ENCODE measurements at regions not wholly inside any gene's neighbourhood (a gene's known extent, or its start where the extent isn't known, plus 50 kb on each side); places are given as distances from the start of the nearest gene placed in this dataset.

DNA sequence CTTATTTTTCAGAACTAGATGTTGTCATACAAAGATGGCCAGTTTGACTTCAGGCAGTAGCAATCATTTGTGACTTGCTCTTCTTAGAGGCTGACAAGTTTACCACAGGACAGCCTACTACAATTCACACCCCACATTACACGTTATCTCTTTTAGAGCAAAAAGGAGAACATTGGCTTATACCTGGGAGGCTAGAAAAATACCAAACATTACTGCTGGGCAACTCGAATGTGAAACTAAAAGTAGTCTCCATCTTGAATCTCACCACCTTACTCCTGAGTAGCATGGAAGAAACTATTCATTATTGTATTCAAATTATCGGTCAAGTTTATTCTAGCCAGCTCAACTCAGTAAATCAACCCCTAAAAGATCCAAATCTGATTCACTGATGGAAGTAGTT, 90.7 kb upstream of the TMEM26 start:
- Histone ChIP-seq H3K36me3 (ENCODE audit: control insufficient read depth in 1 of 2, insufficient read depth in 2 of 2, low read length in 2 of 2) (no peaks in the 10 kb centered on the region), H3K4me1 (ENCODE audit: control insufficient read depth in 1 of 2, insufficient read depth in 2 of 2, low read length in 2 of 2) (no peaks in the 10 kb centered on the region), H3K9me3 (ENCODE audit: control insufficient read depth in 1 of 2, insufficient read depth in 1 of 2, low read depth in 1 of 2, low read length in 2 of 2) (no peaks in the 10 kb centered on the region), H3K4me2 (ENCODE audit: low read length) (no peak overlapping the region), H4K20me1 (ENCODE audit: insufficient read depth) (no peaks in the 10 kb centered on the region), H3K27ac (ENCODE audit: low read depth, low read length) (no peak overlapping the region), H3K27me3 (ENCODE audit: insufficient read depth, low read length) (no peaks in the 10 kb centered on the region), H3K79me2 (ENCODE audit: insufficient read depth, low read length) (no peaks in the 10 kb centered on the region), H3K9ac (ENCODE audit: low read length) (no peak overlapping the region), H3K4me3 (replicated peaks in 1 of 2; ENCODE audit: low read depth in 1 of 2, low read length in 2 of 2) (no peak overlapping the region), H2AFZ (ENCODE audit: low read depth, low read length, poor library complexity, severe bottlenecking) (no peak overlapping the region), H3K9me2 (ENCODE audit: insufficient read depth) (no peaks in the 10 kb centered on the region)
- no peak for TF ChIP-seq JUND (IDR thresholded peaks at IDR 0.05)
- TF ChIP-seq YY1 (IDR thresholded peaks at IDR 0.05; ENCODE audit: extremely low read depth, insufficient replicate concordance, low read depth, low read length): no peak
- no peak for TF ChIP-seq EGR1 (IDR thresholded peaks at IDR 0.05; ENCODE audit: low read depth)
- no peak for TF ChIP-seq CBX3 (IDR thresholded peaks at IDR 0.05; ENCODE audit: low read depth)
- TF ChIP-seq, protein P1, sequence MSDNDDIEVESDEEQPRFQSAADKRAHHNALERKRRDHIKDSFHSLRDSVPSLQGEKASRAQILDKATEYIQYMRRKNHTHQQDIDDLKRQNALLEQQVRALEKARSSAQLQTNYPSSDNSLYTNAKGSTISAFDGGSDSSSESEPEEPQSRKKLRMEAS (IDR thresholded peaks at IDR 0.05): no peak
- TF ChIP-seq SIN3A (IDR thresholded peaks at IDR 0.05; ENCODE audit: low read depth): no peak
- ChIA-PET CTCF (no interaction called here), RAD21 (ENCODE audit: low non-redundant PET in 1 of 2, low total read pairs in 2 of 2, uncharacterized antibody in 2 of 2, unreplicated experiment in 2 of 2) (no interaction called here), POLR2A (no interaction called here)
- ATAC-seq: no peak
- BruUV-seq (replicated peaks): no TSS peak
- DNase-seq (ENCODE audit: low read depth, low spot score): no peak
- intact Hi-C loops (cut with micrococcal nuclease): no loop called here

DNA sequence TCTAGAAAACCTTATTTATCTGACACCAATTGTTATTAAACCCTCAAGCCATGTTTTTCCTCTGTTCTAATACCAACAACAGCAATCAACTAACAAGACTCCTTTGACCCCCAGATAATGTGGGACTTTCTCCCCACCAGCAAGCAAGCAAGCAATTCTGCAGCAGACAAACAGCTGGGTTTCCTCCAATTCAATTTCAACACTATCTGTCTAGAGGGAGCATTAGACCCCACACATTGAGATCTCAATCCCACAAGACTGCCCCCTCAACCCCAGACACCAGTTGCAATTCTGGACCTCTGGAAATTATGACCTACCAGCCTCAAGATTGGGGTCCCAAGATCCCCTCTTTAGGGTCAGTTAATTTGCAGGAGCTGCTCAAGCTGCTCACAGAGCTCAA, 89.4 kb upstream of the TMEM26 start:
- intact Hi-C loops (cut with micrococcal nuclease): no loop called here
- TF ChIP-seq EZH2phosphoT487 (IDR thresholded peaks at IDR 0.05; ENCODE audit: borderline replicate concordance) (no peak), EGR1 (IDR thresholded peaks at IDR 0.05; ENCODE audit: low read depth) (no peak), JUND (IDR thresholded peaks at IDR 0.05) (no peak), RAD21 (IDR thresholded peaks at IDR 0.05; ENCODE audit: low read depth) (no peak), SRF (IDR thresholded peaks at IDR 0.05; ENCODE audit: low read depth) (no peak), FOSL1 (IDR thresholded peaks at IDR 0.05; ENCODE audit: low read depth) (no peak), POLR2AphosphoS5 (IDR thresholded peaks at IDR 0.05; ENCODE audit: low read depth, low read length) (no peak), SIN3A (IDR thresholded peaks at IDR 0.05; ENCODE audit: low read depth) (no peak)
- TF ChIP-seq, protein P2, sequence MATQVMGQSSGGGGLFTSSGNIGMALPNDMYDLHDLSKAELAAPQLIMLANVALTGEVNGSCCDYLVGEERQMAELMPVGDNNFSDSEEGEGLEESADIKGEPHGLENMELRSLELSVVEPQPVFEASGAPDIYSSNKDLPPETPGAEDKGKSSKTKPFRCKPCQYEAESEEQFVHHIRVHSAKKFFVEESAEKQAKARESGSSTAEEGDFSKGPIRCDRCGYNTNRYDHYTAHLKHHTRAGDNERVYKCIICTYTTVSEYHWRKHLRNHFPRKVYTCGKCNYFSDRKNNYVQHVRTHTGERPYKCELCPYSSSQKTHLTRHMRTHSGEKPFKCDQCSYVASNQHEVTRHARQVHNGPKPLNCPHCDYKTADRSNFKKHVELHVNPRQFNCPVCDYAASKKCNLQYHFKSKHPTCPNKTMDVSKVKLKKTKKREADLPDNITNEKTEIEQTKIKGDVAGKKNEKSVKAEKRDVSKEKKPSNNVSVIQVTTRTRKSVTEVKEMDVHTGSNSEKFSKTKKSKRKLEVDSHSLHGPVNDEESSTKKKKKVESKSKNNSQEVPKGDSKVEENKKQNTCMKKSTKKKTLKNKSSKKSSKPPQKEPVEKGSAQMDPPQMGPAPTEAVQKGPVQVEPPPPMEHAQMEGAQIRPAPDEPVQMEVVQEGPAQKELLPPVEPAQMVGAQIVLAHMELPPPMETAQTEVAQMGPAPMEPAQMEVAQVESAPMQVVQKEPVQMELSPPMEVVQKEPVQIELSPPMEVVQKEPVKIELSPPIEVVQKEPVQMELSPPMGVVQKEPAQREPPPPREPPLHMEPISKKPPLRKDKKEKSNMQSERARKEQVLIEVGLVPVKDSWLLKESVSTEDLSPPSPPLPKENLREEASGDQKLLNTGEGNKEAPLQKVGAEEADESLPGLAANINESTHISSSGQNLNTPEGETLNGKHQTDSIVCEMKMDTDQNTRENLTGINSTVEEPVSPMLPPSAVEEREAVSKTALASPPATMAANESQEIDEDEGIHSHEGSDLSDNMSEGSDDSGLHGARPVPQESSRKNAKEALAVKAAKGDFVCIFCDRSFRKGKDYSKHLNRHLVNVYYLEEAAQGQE (IDR thresholded peaks at IDR 0.05; ENCODE audit: low read depth): no peak
- TF ChIP-seq, protein P3, sequence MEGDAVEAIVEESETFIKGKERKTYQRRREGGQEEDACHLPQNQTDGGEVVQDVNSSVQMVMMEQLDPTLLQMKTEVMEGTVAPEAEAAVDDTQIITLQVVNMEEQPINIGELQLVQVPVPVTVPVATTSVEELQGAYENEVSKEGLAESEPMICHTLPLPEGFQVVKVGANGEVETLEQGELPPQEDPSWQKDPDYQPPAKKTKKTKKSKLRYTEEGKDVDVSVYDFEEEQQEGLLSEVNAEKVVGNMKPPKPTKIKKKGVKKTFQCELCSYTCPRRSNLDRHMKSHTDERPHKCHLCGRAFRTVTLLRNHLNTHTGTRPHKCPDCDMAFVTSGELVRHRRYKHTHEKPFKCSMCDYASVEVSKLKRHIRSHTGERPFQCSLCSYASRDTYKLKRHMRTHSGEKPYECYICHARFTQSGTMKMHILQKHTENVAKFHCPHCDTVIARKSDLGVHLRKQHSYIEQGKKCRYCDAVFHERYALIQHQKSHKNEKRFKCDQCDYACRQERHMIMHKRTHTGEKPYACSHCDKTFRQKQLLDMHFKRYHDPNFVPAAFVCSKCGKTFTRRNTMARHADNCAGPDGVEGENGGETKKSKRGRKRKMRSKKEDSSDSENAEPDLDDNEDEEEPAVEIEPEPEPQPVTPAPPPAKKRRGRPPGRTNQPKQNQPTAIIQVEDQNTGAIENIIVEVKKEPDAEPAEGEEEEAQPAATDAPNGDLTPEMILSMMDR (IDR thresholded peaks at IDR 0.05 in 2 of 3, conservative IDR thresholded peaks at IDR 0.05 in 1 of 3; ENCODE audit: borderline replicate concordance in 1 of 3, insufficient read depth in 1 of 3, low read depth in 2 of 3, low read length in 2 of 3): no peak
- TF ChIP-seq, protein P4, sequence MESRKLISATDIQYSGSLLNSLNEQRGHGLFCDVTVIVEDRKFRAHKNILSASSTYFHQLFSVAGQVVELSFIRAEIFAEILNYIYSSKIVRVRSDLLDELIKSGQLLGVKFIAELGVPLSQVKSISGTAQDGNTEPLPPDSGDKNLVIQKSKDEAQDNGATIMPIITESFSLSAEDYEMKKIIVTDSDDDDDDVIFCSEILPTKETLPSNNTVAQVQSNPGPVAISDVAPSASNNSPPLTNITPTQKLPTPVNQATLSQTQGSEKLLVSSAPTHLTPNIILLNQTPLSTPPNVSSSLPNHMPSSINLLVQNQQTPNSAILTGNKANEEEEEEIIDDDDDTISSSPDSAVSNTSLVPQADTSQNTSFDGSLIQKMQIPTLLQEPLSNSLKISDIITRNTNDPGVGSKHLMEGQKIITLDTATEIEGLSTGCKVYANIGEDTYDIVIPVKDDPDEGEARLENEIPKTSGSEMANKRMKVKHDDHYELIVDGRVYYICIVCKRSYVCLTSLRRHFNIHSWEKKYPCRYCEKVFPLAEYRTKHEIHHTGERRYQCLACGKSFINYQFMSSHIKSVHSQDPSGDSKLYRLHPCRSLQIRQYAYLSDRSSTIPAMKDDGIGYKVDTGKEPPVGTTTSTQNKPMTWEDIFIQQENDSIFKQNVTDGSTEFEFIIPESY (IDR thresholded peaks at IDR 0.05; ENCODE audit: extremely low read depth, insufficient replicate concordance, low read length): no peak

More for the DNA sequence above, 89.4 kb upstream of the TMEM26 start:
- Histone ChIP-seq H3K9me3 (ENCODE audit: control insufficient read depth in 1 of 2, insufficient read depth in 1 of 2, low read depth in 1 of 2, low read length in 2 of 2) (no peaks in the 10 kb centered on the region), H3K9me2 (ENCODE audit: insufficient read depth) (no peaks in the 10 kb centered on the region), H3K27ac (ENCODE audit: low read depth, low read length) (no peak overlapping the region), H4K20me1 (ENCODE audit: insufficient read depth) (no peaks in the 10 kb centered on the region), H3K9ac (ENCODE audit: low read length) (no peak overlapping the region), H2AFZ (ENCODE audit: low read depth, low read length, poor library complexity, severe bottlenecking) (no peak overlapping the region), H3K36me3 (ENCODE audit: control insufficient read depth in 1 of 2, insufficient read depth in 2 of 2, low read length in 2 of 2) (no peaks in the 10 kb centered on the region), H3K79me2 (ENCODE audit: insufficient read depth, low read length) (no peaks in the 10 kb centered on the region), H3K27me3 (ENCODE audit: insufficient read depth, low read length) (no peaks in the 10 kb centered on the region), H3K4me1 (ENCODE audit: control insufficient read depth in 1 of 2, insufficient read depth in 2 of 2, low read length in 2 of 2) (no peaks in the 10 kb centered on the region), H3K4me2 (ENCODE audit: low read length) (no peak overlapping the region), H3K4me3 (replicated peaks in 1 of 2; ENCODE audit: low read depth in 1 of 2, low read length in 2 of 2) (no peak overlapping the region)
- DNase-seq (ENCODE audit: low read depth, low spot score): no peak
- ATAC-seq: no peak
- ChIA-PET RAD21 (ENCODE audit: low non-redundant PET in 1 of 2, low total read pairs in 2 of 2, uncharacterized antibody in 2 of 2, unreplicated experiment in 2 of 2) (no interaction called here), POLR2A (no interaction called here), CTCF (no interaction called here)
- BruUV-seq (replicated peaks): no TSS peak

Measured in HCT116 (cell line).